ENCODE measurements at regions not wholly inside any gene's neighbourhood (a gene's known extent, or its start where the extent isn't known, plus 50 kb on each side); places are given as distances from the start of the nearest gene placed in this dataset.

DNA sequence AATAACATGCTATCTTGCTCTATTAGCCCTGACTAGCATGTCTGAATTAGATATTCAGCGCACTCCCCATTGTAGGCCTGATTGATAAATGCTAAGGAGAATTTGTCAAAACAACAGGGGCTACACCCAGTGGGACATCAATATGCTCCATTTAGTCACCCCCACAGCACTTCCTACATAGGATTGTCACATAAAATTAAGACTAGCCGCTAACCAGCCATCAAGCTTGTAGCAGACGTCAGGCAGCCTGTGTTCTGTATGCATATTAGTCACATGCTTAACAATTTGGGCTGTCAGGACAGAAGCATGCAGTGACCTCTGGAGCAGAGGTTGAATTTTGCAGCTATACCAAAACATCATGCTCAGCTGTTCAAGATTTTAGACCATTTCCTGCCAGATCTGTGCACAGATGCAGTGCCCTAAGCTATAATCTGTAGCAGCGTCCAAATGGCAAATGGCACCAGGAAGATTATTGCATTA is 197.4 kb upstream of the ISL1 start:
- peaks cover 11% of the 10 kb centered on the region for H3K27me3 Mint-ChIP-seq (ENCODE audit: low read depth)
- no peak overlapping the region for H3K27ac Mint-ChIP-seq (ENCODE audit: unreplicated experiment)
- no peaks in the 10 kb centered on the region for H3K9me3 Mint-ChIP-seq (ENCODE audit: low read depth)
- no peak for DNase-seq (ENCODE audit: low spot score)
- H3K36me3 Mint-ChIP-seq (ENCODE audit: low read depth): no peaks in the 10 kb centered on the region
- TF ChIP-seq, protein P1, sequence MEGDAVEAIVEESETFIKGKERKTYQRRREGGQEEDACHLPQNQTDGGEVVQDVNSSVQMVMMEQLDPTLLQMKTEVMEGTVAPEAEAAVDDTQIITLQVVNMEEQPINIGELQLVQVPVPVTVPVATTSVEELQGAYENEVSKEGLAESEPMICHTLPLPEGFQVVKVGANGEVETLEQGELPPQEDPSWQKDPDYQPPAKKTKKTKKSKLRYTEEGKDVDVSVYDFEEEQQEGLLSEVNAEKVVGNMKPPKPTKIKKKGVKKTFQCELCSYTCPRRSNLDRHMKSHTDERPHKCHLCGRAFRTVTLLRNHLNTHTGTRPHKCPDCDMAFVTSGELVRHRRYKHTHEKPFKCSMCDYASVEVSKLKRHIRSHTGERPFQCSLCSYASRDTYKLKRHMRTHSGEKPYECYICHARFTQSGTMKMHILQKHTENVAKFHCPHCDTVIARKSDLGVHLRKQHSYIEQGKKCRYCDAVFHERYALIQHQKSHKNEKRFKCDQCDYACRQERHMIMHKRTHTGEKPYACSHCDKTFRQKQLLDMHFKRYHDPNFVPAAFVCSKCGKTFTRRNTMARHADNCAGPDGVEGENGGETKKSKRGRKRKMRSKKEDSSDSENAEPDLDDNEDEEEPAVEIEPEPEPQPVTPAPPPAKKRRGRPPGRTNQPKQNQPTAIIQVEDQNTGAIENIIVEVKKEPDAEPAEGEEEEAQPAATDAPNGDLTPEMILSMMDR (IDR thresholded peaks at IDR 0.05): no peak
- no peaks in the 10 kb centered on the region for H3K4me1 Mint-ChIP-seq (ENCODE audit: low read depth)
- H3K4me3 Mint-ChIP-seq (ENCODE audit: unreplicated experiment): no peak overlapping the region

DNA sequence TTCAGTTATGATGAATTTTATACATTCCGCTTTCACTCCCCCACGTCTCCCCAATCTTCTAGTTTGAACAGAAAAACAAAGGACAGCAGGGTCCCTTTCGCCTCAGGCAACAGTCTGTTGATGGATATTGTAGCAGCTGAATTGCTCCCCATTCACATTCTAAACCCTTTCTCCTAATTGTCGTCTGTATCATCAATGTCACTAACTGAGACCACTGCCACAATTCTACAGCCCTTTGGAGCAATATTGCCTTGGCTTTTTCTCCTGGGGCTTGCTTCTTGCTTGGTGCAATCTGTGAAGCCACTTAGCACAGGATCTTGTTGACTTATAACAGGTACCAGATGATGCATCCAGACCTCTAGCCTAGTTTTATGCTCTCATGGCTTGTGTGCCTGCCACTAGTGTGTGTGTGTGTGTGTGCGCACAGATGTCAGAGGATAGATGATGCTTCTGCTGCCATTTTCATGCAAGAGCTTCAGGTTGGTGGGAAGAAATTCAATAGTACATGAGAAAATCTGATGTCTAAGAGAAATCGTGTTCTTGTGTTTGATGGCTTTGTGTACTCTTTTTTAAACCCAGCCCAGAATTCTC is 195.2 kb upstream of the ISL1 start:
- Mint-ChIP-seq H3K9me3 (ENCODE audit: low read depth) (no peaks in the 10 kb centered on the region), H3K4me1 (ENCODE audit: low read depth) (no peaks in the 10 kb centered on the region), H3K27me3 (ENCODE audit: low read depth) (peaks cover 11% of the 10 kb centered on the region), H3K27ac (ENCODE audit: unreplicated experiment) (no peak overlapping the region), H3K36me3 (ENCODE audit: low read depth) (no peaks in the 10 kb centered on the region), H3K4me3 (ENCODE audit: unreplicated experiment) (no peak overlapping the region)
- TF ChIP-seq, protein P1 (IDR thresholded peaks at IDR 0.05): no peak
- DNase-seq (ENCODE audit: low spot score): no peak

DNA sequence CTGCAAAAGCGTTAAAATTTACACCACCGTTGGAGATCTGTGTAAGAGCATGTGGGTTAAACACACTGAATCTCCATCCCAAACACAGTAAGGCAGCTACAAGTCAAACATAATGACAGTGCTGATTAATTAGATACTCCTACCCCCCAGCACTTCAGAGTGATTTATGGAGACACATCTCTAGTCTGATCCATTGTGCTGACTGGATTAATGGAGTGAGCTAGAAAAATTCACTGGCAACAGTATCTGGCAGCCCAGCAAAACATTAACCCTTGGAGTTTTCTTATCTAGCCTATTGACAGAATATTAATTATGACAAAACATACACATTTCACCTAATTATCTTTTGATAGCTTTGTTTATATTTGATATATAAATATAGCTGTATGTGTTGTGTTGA is 188.6 kb upstream of the ISL1 start:
- H3K36me3 Mint-ChIP-seq (ENCODE audit: low read depth): no peaks in the 10 kb centered on the region
- TF ChIP-seq, protein P1 (IDR thresholded peaks at IDR 0.05): no peak
- H3K4me3 Mint-ChIP-seq (ENCODE audit: unreplicated experiment): no peak overlapping the region
- no peaks in the 10 kb centered on the region for H3K27me3 Mint-ChIP-seq (ENCODE audit: low read depth)
- no peak overlapping the region for H3K27ac Mint-ChIP-seq (ENCODE audit: unreplicated experiment)
- no peaks in the 10 kb centered on the region for H3K4me1 Mint-ChIP-seq (ENCODE audit: low read depth)
- H3K9me3 Mint-ChIP-seq (ENCODE audit: low read depth): no peaks in the 10 kb centered on the region
- no peak for DNase-seq (ENCODE audit: low spot score)

DNA sequence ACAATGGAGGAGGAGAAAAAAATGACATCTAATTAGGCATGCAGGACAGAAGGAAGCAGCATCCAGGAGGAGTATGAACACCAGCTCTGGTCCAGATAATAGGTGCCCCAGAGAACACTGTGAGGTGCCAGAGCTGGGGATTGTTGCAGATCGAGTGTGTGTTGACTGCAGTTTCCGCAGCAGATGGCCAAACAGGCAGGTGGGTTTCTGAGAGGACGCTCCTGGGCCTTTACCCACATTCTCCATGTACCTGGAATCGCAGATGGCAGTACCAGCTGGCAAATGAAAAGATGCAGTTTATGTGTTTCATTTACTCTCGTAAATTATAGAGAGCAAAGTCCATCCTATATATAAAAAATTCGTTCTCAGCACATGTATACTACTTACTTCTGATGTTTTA is 182.2 kb upstream of the ISL1 start:
- Mint-ChIP-seq H3K36me3 (ENCODE audit: low read depth) (no peaks in the 10 kb centered on the region), H3K27me3 (ENCODE audit: low read depth) (peaks cover 5% of the 10 kb centered on the region), H3K4me3 (ENCODE audit: unreplicated experiment) (no peak overlapping the region), H3K27ac (ENCODE audit: unreplicated experiment) (no peak overlapping the region), H3K9me3 (ENCODE audit: low read depth) (no peaks in the 10 kb centered on the region), H3K4me1 (ENCODE audit: low read depth) (no peaks in the 10 kb centered on the region)
- TF ChIP-seq, protein P1 (IDR thresholded peaks at IDR 0.05): no peak
- no peak for DNase-seq (ENCODE audit: low spot score)

DNA sequence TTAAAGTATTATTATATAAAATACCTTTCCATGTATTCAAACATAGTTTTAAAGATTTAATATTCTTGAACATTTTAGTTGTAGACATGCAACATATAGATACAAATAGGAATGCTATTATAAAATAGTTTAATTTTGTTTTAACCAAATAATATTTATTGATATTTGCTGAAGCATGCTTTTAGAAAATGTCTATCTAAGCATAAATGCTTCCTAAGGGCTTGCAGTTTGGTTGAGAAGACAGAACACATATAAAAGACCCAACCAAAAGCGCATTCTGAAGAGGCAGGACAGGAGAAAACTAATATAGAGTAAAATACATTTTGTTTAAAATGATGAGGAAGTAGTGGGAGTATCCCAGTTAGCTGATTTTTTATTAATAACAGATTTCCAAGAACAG is 181.5 kb upstream of the ISL1 start:
- Mint-ChIP-seq H3K9me3 (ENCODE audit: low read depth) (no peaks in the 10 kb centered on the region), H3K27me3 (ENCODE audit: low read depth) (peaks cover 5% of the 10 kb centered on the region), H3K27ac (ENCODE audit: unreplicated experiment) (no peak overlapping the region), H3K4me1 (ENCODE audit: low read depth) (no peaks in the 10 kb centered on the region), H3K4me3 (ENCODE audit: unreplicated experiment) (no peak overlapping the region), H3K36me3 (ENCODE audit: low read depth) (no peaks in the 10 kb centered on the region)
- no peak for DNase-seq (ENCODE audit: low spot score)
- TF ChIP-seq, protein P1 (IDR thresholded peaks at IDR 0.05): no peak
